ENCODE measurements at regions not wholly inside any gene's neighbourhood (a gene's known extent, or its start where the extent isn't known, plus 50 kb on each side); places are given as distances from the start of the nearest gene placed in this dataset.

DNA sequence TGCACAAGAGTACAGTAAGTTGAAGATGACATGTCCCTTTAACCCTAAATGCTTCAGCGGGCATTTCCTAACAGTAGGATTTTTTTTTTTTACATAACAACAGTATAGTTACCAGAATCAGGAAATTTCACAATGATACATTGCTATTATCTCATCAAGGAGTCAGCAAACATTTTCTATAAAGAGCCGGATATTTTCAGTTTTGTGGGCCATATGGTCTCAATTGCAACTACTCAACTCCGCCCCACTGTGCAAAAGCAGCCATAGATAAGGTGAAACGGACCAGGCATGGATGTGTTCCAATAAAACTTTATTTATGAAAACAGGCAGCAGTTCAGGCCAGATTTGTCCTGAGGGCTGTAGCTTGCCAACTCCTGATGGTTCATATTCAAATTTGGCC, 130.6 kb downstream of the SMAD6 start:
- DNase-seq: peak; percentile 90 to 96

- DNase-seq: no peak
Observed at GRCh38 chr15:66833371-66833770, 131.3 kb downstream of the SMAD6 start.

DNA sequence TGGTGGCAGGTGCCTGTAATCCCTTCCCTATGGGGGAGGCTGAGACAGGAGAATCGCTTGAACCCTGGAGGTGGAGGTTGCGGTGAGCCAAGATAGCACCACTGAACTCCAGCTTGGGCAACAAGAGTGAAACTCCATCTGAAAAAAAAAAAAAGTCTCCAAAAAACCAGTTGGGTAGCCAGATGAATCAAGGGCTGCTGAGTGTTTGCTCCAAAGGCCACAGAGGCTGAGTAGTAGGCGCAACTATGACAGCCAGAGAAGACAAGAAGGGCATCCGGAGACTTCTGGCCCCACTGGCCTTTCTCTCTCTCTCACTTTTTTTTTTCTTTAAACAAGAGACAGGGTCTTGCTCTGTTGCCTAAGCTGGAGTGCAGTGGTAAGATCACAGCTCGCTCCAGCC, 131.8 kb downstream of the SMAD6 start:
- no peak for DNase-seq

DNA sequence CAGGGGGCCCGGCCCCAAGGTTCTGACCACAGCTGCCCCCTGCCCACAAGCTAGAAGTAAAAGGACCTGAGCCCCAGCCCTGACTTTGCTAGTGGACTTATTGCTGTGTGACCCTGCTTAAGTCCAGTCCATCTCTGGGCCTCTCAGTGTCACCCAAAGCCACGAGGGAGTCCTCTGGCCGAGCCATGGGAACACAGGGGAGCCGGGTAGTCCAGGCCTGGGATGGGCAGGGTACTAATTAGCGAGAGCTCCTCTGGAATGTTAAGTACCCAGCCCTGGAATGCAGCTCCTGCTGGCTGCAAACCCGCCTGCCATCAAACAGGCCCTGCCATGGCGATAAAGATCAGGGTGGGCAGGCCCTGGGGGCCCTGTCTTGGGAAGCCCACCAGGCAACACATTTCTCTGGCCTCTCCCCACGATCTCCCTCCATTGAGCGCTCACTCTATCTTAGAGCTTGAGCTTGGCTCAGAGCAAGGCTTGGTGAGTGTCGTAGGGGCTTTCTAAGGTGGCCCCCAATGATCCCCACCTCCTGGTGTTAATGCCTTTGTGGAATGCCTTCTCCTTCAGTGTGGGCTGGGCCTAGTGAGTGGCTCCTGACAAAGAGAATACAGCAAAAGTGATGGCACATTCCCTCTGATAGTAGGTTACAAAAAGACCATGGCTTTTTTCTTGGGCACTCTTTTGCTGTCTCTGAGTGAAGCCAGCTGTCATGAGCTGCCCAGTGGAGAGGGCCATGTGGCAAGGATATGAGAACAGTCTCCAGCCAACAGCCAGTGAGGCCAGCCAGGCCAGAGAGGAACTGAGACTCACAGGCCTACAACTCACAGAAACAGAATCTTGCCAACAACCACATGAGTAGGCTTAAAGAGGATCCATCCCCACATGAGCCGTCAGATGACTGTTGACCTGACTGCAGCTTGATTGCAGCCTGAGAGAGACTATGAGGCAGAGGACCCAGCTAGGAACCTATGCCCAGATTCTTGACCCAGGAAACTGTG, 133.1 kb downstream of the SMAD6 start:
- peak; percentile 84 to 97 for DNase-seq

DNA sequence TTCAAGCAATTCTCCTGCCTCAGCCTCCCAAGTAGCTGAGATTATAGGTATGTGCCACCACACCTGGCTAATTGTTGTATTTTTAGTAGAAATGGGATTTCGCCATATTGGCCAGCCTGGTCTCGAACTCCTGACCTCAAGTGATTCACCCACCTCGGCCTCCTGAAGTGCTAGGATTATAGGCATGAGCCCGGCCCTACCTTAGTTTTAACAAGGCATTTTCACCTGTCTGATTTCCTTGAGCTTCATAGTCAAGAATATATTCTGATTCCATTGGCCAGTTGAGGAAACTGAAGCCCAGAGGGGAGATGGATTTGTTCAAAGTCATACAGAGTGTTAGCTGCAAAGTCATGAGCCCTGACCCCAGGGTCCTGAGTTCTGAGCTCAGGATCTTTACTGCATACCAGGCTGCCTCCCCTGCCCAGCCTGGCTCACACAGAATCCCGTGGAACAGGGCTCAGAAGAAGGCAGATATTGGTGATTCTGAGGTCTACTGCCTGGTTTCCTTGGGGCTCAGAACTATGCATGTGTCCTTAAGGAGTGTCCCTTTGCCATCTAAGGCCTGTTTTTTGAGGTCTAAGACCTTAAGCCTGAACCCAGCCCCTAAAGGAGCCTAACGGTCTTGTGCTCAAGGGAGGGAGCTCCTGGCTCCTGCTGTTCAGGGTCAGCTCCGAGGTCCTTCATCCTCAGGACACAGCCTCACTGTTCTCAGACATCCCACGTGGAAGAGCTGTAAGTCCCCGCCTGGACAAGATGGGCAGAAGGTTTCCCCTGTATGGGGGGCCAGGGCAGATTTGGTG, 134.4 kb downstream of the SMAD6 start:
- no peak for DNase-seq

DNA sequence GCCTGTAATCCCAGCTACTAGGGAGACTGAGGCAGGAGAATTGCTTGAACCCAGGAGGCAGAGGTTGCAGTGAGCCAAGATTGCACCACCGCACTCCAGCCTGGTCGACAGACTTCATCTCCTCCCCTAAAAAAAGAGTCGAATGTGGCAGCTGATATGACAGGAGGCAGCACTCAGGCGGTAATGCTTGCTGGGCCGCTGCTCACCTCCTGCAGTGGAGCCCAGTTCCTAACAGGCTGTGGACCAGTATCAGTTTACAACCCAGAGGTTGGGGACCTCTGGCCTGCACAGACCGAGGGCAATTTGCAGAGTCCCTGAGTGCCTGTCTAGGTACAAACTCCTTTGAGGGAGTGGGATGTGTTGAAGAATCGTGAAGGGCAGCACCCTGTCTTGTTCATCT, 136.2 kb downstream of the SMAD6 start:
- no peak for DNase-seq

- peak in 1 of 2 donors; percentile 58 for DNase-seq
Observed at GRCh38 chr15:66838671-66839239, 136.7 kb downstream of the SMAD6 start.

DNA sequence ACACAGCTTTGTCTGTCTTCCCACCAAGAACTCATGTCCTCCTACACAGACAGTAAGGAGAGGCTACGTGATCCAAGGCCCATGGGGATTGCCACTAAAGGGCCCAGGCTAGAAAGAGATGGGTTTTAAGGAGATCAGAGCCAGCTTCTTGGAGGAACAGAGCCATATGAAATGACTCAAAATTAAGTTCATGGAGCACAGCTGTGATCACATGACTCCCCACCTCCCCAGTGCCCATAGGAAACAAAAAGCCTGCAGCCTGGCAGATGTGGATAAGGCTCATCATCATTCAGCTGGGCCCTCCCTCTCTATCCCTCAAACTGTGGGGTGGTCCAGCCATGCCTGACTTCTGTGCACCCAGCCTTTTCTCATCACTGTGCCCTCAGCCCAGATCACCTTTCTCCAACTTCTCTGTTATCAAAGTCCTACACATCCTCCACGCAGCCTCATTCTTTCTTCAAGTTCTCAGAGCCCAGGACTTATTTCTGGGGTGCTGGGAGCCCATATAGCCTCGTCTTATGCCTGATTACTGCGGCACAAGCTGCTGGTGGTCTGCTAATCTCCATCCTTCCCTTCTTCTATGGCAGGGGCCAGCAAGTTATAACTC, 137.6 kb downstream of the SMAD6 start:
- DNase-seq: no peak

DNA sequence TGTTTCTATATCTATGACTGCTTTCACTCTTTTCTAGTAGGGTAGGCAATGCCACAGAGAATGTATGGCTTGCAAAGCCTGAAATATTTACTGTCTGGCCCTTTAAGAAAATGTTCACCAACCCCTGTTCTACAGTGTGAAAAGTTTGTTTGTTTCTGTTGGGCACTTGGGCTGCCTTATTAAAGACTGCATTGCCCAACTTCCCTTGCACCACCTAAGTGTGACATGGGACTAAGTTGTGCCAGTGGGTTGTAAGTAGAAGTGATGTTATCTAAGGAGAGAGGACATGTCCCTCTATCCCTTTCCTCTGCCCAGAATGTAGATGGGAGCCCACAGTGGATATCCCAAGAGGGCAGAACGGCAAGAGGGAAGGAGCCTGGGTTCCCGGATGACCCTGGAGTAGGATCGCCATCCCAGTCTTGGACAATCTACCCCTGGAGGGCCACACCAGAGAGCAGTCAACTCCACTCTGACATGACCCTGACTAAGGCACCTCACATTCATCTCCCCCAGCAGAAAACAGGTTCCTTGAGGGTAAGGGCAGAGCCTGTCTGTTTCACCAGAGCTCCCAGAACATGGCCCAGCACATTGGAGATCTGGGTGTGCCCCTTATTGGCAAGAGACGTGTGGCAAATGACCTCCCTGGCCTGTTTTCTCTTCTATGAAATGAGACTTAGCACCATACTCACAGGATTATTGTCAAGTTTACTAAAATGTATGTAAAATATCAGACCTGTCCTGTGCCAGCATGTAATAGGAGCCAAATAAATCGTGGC, 138.8 kb downstream of the SMAD6 start:
- peak; percentile 72 to 78 for DNase-seq

- DNase-seq: peak; percentile 81 to 89
Observed at GRCh38 chr15:66841953-66842681, 140.1 kb downstream of the SMAD6 start.

- DNase-seq: peak; percentile 53 to 67
Observed at GRCh38 chr15:66842710-66843441, 140.8 kb downstream of the SMAD6 start.

- DNase-seq: no peak
Observed at GRCh38 chr15:66843581-66843980, 141.5 kb downstream of the SMAD6 start.

DNA sequence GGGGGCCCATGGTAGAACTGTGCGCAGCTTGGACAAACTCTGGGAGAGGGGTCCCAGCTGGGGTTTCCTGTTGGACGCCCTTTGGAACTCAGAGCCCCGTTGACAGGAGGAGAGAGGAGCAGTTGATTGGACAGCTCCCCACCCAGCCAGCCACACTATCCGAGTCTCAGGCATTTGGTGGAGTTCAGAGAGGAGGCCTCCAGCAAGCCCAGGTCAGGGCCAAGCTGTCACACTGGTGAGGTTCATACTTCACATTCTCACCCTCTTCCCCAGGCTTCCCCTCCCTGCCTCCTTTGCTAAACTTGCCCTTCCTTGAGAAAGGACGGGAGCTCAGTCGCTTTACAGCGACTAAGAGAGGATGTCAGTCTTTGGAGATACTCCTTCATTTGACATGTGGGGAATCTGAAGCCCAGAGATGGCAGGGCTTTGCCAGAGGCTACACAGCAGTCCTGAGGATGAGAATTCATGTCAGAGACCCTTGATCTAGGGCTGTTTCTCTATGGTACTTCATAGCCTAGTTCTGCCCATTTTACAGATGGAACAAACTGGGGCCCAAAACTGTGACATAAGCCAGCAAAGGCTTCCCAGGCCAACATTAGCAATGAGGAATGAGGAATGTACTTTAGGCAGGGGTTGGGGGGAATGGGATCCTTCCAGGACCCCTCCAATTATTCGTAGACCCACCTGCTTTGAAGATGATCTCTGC, 142.2 kb downstream of the SMAD6 start:
- DNase-seq: no peak

GRCh38 chr15:66844747-66845145, 142.7 kb downstream of the SMAD6 start:
- DNase-seq: no peak

- no peak for DNase-seq
Observed at GRCh38 chr15:66845266-66845785, 143.3 kb downstream of the SMAD6 start.

DNA sequence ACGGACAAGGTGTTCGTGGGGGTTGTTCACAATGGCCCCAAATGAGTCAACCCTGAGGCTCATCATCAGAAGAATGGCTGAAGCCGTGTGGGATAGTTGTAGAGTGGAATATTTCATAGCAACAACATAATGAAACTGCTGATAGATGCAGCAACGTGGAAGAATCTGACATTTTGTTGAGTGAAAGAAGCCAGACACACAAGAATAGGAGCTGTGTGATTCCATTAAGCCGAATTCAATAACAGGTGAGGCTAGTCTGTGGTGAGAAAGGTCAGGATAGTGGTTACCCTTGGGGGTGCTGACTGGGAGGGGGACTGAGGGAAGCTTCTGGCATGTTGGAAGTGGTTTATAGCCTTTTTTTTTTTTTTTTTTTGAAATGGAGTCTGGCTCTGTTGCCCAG, 144.0 kb downstream of the SMAD6 start:
- DNase-seq: no peak

GRCh38 chr15:66846811-66847210, 144.8 kb downstream of the SMAD6 start:
- no peak for DNase-seq

DNA sequence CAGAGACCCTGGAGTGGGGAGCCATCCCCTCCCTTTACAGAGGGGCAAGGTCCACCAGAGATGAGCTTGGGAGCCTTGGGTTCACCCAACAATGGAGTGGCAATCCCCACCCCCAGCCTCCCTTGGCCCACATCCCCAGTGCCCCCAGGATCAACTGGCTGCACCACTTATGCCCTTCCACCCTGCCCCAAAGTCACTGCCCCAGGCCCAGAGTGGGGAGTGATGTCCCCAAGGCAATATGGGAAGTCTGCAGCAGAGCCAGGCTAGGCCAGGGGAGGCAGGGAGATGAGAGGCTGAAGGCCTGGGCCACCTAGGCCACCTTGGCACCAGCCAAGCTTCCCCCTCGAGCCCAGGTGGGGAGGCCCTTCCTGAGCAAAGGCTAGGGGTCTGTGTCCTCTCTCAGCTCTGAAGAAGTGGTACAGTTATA, 145.5 kb downstream of the SMAD6 start:
- DNase-seq: no peak

DNA sequence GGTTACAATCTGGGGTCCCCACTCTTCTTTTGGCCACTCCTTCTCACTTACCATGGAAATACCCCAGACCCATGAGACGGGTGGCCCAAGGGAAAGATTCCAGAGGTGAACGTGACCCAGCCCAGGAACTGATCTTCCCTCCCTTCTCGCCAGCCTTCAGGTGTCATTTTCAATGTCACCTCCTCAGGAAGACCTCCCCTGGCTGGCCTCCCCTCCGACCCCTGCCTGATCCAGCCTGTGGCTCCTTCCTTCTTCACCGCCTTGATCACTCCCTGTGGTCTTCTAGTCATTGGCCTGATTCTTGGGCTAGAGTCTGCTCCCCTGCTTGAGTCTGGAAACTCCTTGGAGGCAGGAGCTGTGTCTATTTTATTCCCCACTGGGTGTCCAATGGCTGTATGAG, 146.1 kb downstream of the SMAD6 start:
- no peak for DNase-seq
